Activated T-helper 9 cell treated with anti-CD3 and anti-CD28 coated beads, Interleukin-2, amount 50 U/mL, for 16 hours (primary cell): ENCODE measurements at regions not wholly inside any gene's neighbourhood (a gene's known extent, or its start where the extent isn't known, plus 50 kb on each side); places are given as distances from the start of the nearest gene placed in this dataset.

ENCODE experiments used
- DNase-seq: peaks from one replicate; pipeline ENCODE4 v3.0.0-alpha.2; 2020; ENCODE audit warnings: low read depth

DNA sequence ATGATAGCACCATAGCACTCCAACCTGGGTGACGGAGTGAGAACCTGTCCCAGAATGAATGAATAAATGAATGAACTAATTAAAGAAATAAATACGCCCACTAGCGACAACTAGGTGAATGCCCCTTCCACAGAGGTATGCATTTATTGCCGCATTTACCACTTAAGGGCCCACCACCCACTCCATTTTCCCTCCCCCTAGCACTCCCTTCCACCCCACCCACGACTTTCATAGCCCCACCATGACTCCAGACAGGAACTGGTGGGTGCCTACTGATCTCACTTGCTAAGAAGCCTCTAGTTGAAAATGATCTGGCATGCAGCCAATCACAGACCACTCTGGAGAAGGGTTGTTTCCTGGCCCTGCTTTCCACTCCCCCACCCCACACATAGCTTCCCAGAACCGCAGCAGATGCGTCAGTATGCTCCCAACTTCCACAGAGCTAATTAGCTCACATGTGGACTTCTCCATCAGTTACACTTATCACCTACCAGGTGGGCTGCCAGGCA lies 167.6 kb downstream of the WT1 start:
- no peak for DNase-seq

DNA sequence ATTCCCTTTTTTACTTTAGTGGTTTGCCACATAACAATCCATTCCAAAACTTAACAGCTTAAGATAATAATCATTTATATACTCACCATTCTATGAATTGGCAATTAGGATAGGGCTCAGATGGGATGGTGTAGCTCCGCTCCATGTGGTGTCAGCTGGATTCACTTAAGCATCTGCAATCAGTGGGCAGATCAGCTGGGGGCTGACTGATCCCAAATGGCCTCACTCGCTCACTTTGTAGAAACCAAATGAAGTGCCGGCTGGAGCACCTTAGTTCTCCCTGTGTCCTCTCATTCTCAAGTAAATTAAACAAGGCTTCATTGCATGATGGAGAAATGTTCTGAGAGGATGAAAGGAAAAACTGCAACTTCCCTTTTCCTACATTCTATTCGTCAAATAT lies 161.4 kb downstream of the WT1 start:
- no peak for DNase-seq

DNA sequence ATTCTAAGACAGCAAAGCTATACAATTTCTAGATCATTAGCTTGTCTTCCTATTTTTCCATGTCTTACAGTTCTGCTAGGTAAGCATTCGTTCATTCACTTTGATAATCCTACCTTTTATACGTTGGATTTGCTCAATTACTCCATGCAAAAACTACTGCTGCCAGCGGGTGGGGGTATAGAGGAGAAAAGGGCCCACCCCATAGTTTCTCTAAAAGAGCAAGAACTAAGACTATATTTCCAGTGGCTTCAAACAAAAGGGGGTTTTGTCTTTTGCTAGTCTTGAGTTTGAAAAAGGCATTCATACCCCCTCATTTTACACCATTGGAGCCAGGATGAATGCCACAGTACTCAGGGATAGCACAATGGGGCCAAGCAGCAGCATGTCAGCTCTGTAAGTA lies 155.7 kb downstream of the WT1 start:
- DNase-seq = no peak

DNA sequence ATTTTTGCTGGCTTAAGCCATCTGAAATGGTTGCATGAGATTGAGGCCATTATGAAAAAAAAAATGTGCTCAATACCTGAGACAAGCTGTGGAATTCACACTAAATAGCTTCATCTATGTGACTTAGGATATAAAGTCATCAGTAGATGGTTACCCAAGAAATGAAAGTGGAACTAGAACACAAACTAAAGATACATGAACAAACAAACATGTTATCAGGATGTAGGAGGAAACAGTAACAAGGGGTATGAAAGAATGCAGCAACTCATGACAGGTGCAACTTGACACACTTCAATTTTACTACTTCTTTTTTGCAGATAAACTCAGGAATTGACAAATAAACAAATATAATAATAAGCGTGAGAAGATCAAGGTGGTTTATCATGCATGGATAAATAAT lies 155.0 kb downstream of the WT1 start:
- no peak for DNase-seq

DNA sequence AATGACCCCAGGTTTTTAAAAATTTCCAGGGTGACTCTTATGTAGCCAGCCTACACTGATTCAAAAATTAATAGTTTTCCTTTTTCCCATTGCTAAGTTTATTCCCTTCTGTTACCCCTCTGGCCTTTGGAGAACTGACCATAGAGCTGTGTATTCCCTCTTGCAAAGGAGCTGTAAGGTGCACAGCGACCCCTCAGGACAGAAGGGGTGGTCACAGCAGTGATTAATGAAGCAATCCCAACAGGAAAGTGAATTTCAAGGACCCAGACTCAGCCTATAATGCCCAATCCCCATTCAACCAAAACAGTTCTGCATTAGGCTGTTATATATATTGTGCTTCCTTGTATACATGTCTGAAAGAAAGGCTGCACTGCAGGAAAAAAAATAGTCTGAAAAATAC lies 147.1 kb downstream of the WT1 start:
- DNase-seq = no peak

DNA sequence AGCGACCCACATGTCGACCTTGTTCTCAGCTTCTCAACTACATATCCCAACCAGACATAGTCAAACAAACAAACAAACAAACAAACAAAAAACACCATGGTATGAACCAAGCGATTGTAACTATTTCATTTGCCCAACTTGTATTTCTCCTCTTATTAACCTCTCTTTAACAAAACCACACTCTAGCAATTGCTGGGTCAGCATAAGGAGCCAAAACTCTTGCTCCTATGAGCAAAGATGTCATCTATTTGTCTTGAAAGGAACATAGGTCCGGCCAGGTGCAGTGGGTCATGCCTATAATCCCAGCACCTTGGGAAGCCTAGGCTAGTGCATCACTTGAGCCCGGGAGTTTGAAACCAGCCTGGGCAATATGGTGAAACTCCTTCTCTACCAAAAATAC lies 145.6 kb downstream of the WT1 start:
- no peak for DNase-seq

GRCh38 chr11:32290783-32291182 lies 144.6 kb downstream of the WT1 start:
- DNase-seq = no peak

DNA sequence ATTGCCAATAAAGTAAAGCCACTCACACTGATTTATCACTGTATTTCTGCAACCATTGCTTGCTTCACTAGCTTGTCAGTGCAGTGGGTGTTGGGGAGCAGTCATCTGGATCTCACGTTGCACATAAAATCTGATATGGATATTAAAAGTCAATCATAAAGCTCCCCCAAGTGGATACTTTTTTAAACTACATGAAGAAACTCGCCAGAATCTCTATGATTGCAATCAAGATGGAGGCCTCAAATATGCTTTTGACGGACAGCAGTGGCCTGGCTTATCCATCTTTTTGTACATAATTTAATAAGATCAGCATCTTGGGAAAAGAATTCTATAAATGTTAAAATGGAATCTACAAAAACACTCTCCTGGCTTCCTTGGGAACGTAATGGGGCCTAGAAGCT lies 137.7 kb downstream of the WT1 start:
- no peak for DNase-seq

- DNase-seq = no peak
Observed at GRCh38 chr11:32302826-32303225, 132.5 kb downstream of the WT1 start.

DNA sequence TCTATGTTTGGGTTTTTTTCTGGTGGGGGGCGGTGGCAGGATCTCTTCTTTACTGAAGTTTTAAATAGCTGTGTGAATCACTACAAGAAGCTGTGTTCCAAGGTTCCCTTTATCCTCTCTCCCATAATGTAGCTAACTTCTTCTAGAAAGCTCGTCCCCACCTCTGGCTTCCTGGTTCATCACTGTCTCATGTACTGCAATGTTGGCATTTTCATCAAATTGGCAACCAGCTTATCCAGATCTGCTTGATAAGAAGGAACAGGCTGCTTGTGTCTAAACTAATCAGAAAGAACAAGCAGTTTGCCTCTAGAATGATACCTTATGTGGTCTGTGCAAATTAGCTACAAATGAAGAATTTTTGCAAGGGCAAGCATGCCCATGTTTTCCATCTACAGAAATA lies 130.8 kb downstream of the WT1 start:
- no peak for DNase-seq

DNA sequence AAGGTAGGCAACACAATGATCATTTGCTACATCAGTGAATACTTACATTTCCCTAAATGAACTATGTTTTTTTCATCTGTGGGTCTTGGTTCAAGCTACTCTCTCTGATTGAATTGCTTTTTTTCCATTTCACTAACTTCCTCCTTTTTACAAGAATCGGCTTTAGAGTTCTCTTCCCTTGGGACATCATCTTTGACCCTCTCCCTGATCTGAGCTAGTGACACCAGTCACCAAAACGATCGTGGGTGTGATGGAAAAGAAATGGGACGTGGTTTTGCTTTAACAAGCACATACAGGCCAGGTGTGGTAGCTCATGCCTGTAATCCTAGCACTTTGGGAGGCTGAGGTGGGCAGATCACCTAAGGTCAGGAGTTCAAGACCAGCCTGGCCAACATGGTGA lies 129.9 kb downstream of the WT1 start:
- DNase-seq = no peak

GRCh38 chr11:32307471-32307870 lies 127.9 kb downstream of the WT1 start:
- no peak for DNase-seq

DNA sequence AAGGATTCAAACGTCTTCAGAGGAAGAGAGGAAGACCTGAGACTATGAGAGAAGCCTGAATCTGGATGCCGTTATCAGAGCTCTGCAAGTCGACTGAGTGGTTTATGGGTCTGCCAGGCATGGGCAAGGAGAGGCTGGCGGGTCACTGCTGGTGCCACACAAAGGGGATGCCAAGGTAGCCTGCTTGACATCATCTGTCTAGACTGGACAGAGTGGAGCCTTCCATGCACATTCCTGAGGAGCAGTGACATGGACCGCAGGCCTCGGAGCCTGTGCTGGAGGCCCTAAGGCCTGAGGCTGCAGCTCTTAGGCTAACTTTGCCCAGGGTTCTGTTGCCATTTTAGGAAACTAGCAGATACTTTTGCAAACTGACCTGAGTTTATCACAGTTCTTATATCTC lies 127.4 kb downstream of the WT1 start:
- DNase-seq = no peak

DNA sequence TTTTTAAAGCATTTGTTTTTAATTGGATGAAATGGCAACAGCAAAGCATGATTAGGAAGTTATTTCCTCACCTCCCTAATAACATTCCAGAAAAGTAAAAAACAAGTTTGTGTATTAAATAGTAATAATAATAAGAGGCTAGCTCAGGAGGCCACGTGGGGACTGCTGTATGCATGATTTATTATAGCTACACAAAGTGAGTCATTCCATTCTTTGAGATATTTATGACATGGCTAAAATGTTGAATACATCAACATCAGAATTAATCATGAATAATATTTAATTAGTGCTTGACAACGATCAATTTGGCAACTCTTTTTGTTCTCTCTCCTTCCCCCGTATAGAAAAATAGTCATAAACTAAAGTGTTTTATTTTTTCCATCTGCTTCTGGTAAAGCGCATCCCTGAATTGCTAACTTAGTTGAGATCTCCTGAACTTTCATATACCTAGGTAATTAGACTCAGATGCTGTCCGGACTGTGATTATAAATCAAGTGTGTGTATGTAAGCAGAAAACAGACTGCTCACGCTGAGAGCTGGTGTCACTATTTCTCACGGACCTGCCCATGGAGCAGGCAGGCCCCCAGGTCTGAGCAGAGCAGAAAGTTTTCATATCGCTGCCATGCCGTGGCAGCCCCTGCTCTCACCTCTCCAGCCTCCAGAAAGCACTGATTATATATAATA lies 125.7 kb downstream of the WT1 start:
- DNase-seq = no peak

DNA sequence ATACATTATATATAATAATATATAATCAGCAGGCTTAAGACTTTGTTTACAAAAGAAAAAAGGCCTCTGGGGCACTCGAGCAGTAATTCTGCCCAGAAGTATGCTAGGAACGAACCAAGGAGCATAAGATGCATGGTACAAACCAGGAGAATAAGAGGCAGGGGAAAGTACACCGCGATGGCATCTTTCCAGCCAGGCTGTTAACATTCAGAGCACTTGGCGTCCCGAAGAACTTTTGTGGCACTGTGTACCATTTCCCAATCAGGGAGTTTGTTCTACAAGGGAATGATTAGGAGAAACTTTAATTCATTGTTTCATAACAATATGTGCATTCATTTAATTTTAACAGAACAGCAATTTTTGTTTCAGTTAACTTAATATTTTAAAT lies 125.1 kb downstream of the WT1 start:
- DNase-seq = no peak

GRCh38 chr11:32311346-32312065 lies 123.8 kb downstream of the WT1 start:
- no peak for DNase-seq

- no peak for DNase-seq
Observed at GRCh38 chr11:32312206-32312817, 123.0 kb downstream of the WT1 start.

DNA sequence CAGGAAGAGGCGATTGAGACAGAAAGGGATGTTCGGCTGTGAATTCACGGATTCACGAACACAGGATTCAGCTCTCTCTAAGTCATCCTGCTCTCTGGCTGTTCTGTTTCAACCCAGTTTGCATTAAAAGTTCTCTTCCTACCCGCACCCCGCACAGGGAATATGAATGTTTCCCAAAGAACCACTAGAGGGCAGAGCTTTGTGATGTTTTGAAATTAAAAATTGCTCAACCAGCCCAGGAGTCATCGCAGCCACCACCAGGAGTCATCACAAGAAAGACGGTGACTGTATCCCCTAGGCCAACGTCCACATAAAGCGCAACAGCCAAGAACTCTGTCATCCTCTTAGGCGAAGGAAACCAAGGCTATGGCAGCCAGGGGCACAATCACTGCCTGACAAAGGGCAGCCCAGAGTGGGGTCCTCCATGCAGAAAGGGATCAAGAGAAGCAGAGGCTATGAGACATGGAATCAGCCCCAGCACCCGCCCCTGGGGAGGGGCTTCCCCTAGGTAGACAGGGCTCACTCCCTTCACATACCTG lies 122.4 kb downstream of the WT1 start:
- no peak for DNase-seq

- no peak for DNase-seq
Observed at GRCh38 chr11:32313477-32313876, 121.9 kb downstream of the WT1 start.

DNA sequence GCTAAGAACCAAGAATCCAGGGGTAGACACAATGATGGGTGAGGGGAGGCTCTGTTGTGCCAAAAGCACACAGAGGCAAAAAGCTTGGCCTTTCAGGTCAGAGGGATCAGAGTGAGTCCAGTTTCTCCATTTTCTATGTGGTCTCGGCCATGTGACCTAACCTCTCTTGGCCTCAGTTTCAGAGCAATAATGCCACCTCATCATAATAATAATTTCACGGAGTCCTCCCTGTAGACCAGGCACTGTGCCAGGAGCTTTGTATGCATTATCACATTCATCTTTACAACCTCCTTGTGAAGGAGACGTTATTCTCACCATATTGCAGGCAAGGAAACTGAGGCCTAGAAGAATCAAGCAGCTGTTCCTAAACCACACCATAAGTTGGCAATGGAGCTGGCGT lies 120.2 kb downstream of the WT1 start:
- no peak for DNase-seq

- DNase-seq = no peak
Observed at GRCh38 chr11:32316232-32316631, 119.1 kb downstream of the WT1 start.

GRCh38 chr11:32316858-32317642 lies 118.3 kb downstream of the WT1 start:
- no peak for DNase-seq
